HEK293 (cell line): ENCODE measurements at regions not wholly inside any gene's neighbourhood (a gene's known extent, or its start where the extent isn't known, plus 50 kb on each side); places are given as distances from the start of the nearest gene placed in this dataset.

ENCODE experiments used
- FEZF1 ChIP-seq: fragments of 450-650 bp; formaldehyde crosslinking; IDR thresholded peaks from 2 replicates; pipeline ENCODE4 v1.5.1; 2016; ENCODE audit warnings: missing biosample characterization, missing genetic modification characterization
- GLIS2 ChIP-seq: fragments of 450-650 bp; formaldehyde crosslinking; IDR thresholded peaks from 2 replicates; pipeline ENCODE4 v1.5.1; 2016; ENCODE audit warnings: missing biosample characterization, missing genetic modification characterization
- MEIS1 ChIP-seq: sonication (generic); formaldehyde crosslinking; IDR thresholded peaks from 2 replicates; pipeline ENCODE4 v1.8.1; 2022; ENCODE audit warnings: missing genetic modification reagents, mild to moderate bottlenecking, borderline replicate concordance
- ZBTB7A ChIP-seq: fragments of 450-650 bp; formaldehyde crosslinking; IDR thresholded peaks from 2 replicates; pipeline ENCODE4 v1.5.1; 2016; ENCODE audit warnings: low read depth, missing biosample characterization, missing genetic modification characterization
- ZNF175 ChIP-seq: fragments of 450-650 bp; formaldehyde crosslinking; IDR thresholded peaks from 2 replicates; pipeline ENCODE4 v1.5.1; 2016; ENCODE audit warnings: missing biosample characterization, missing genetic modification characterization
- ZNF223 ChIP-seq: fragments of 450-650 bp; formaldehyde crosslinking; IDR thresholded peaks from 2 replicates; pipeline ENCODE4 v1.5.1; 2016; ENCODE audit warnings: missing biosample characterization, missing genetic modification characterization
- ZNF37A ChIP-seq: fragments of 450-650 bp; IDR thresholded peaks from 2 replicates; pipeline ENCODE4 v1.5.1; 2018; ENCODE audit warnings: missing biosample characterization, missing genetic modification characterization
- ZNF433 ChIP-seq: fragments of 450-650 bp; formaldehyde crosslinking; IDR thresholded peaks from 2 replicates; pipeline ENCODE4 v1.5.1; 2016; ENCODE audit warnings: missing biosample characterization, missing genetic modification characterization, low read depth
- ZNF660 ChIP-seq: fragments of 450-650 bp; IDR thresholded peaks from 2 replicates; pipeline ENCODE4 v1.5.1; 2018; ENCODE audit warnings: missing biosample characterization, mild to moderate bottlenecking, missing genetic modification characterization
- TF ChIP-seq, protein P1 (sequence below): fragments of 450-650 bp; formaldehyde crosslinking; IDR thresholded peaks from 2 replicates; pipeline ENCODE4 v1.5.1; 2016; ENCODE audit warnings: missing biosample characterization, missing genetic modification characterization

DNA sequence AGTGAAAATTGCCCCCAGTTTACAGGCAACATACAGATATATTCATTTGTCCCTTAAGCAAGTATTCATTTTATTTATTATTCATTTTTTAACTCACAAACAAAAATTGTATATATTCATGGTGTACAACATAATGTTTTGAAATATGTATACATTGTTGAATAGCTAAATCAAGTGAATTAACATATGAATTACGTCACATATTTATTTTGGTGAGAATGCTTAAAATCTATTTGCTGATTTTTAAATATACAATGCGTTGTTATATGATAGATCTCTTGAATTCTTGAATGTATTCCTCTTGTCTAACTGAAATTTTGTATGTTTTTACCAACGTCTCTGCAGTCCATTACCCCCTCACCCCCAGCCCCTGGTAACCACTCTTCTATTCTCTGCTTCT is 63.4 kb upstream of the CDH13 start:
- TF ChIP-seq, protein P1, sequence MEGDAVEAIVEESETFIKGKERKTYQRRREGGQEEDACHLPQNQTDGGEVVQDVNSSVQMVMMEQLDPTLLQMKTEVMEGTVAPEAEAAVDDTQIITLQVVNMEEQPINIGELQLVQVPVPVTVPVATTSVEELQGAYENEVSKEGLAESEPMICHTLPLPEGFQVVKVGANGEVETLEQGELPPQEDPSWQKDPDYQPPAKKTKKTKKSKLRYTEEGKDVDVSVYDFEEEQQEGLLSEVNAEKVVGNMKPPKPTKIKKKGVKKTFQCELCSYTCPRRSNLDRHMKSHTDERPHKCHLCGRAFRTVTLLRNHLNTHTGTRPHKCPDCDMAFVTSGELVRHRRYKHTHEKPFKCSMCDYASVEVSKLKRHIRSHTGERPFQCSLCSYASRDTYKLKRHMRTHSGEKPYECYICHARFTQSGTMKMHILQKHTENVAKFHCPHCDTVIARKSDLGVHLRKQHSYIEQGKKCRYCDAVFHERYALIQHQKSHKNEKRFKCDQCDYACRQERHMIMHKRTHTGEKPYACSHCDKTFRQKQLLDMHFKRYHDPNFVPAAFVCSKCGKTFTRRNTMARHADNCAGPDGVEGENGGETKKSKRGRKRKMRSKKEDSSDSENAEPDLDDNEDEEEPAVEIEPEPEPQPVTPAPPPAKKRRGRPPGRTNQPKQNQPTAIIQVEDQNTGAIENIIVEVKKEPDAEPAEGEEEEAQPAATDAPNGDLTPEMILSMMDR (tag by site-specific recombination) = no peak
- TF ChIP-seq GLIS2 (tag by site-specific recombination) (no peak), FEZF1 (no peak), MEIS1 (CRISPR knock-in tag) (no peak), ZNF175 (no peak), ZNF660 (tag by site-specific recombination) (no peak), ZNF37A (tag by site-specific recombination) (no peak), ZBTB7A (tag by site-specific recombination) (no peak), ZNF223 (tag by site-specific recombination) (no peak), ZNF433 (no peak)
